Activated CD8-positive, alpha-beta memory T cell treated with anti-CD3 and anti-CD28 coated beads, Interleukin-2, amount 10 ng/mL, durations not matched to agents 7 days and 5 days (primary cell): ENCODE measurements at regions not wholly inside any gene's neighbourhood (a gene's known extent, or its start where the extent isn't known, plus 50 kb on each side); places are given as distances from the start of the nearest gene placed in this dataset.

Experiments
- ATAC-seq: fragments of 150-1000 bp; cut with Tn5 transposase; one replicate; pipeline ENCODE4 v1.10.0; 2021; ENCODE audit warnings: moderate library complexity
- CTCF ChIA-PET: fragments of 350-600 bp; sonication (Branson Sonifier 250); formaldehyde crosslinking; loops from one replicate; lab custom pipeline; 2021; ENCODE audit warnings: antibody characterized with exemption; lab: Charles Lee
- DNase-seq: peaks from one replicate; pipeline ENCODE4 v3.0.0-alpha.2; 2020
- H3K27ac Mint-ChIP-seq: one replicate; pipeline ENCODE4 v1.8.0; 2021; ENCODE audit warnings: mild to moderate bottlenecking, mixed read lengths
- H3K27me3 Mint-ChIP-seq: one replicate; pipeline ENCODE4 v1.8.0; 2021; ENCODE audit warnings: mixed read lengths
- H3K36me3 Mint-ChIP-seq: one replicate; pipeline ENCODE4 v1.8.0; 2021; ENCODE audit warnings: mild to moderate bottlenecking, mixed read lengths
- H3K4me1 Mint-ChIP-seq: one replicate; pipeline ENCODE4 v1.8.0; 2021; ENCODE audit warnings: mixed read lengths
- H3K4me3 Mint-ChIP-seq: one replicate; pipeline ENCODE4 v1.8.0; 2021; ENCODE audit warnings: mild to moderate bottlenecking, moderate library complexity, mixed read lengths
- H3K9me3 Mint-ChIP-seq: one replicate; pipeline ENCODE4 v1.8.0; 2022; ENCODE audit warnings: low read depth, mixed read lengths

- H3K27ac Mint-ChIP-seq, result no peak overlapping the region
- CTCF ChIA-PET, result no interaction called here
Observed at GRCh38 chr9:2916382-2916985, 72.6 kb upstream of the PUM3 start.

GRCh38 chr9:2913026-2913425, 69.1 kb upstream of the PUM3 start:
- H3K27ac Mint-ChIP-seq, result no peak overlapping the region
- H3K36me3 Mint-ChIP-seq, result no peaks in the 10 kb centered on the region
- H3K4me3 Mint-ChIP-seq, result no peak overlapping the region
- CTCF ChIA-PET, result no interaction called here
- H3K9me3 Mint-ChIP-seq, result no peaks in the 10 kb centered on the region
- ATAC-seq (no peak), DNase-seq (no peak)
- H3K4me1 Mint-ChIP-seq, result no peaks in the 10 kb centered on the region
- no peaks in the 10 kb centered on the region for H3K27me3 Mint-ChIP-seq

More at GRCh38 chr9:2916382-2916985, 72.6 kb upstream of the PUM3 start:
- DNase-seq (no peak), ATAC-seq (no peak)
- H3K9me3 Mint-ChIP-seq, result no peaks in the 10 kb centered on the region
- H3K4me3 Mint-ChIP-seq, result no peak overlapping the region
- peaks cover 7% of the 10 kb centered on the region for H3K27me3 Mint-ChIP-seq
- no peaks in the 10 kb centered on the region for H3K4me1 Mint-ChIP-seq
- H3K36me3 Mint-ChIP-seq, result no peaks in the 10 kb centered on the region

GRCh38 chr9:2907411-2907810, 63.5 kb upstream of the PUM3 start:
- Mint-ChIP-seq H3K27me3 (peaks cover 8% of the 10 kb centered on the region), H3K36me3 (no peaks in the 10 kb centered on the region), H3K4me3 (no peak overlapping the region), H3K27ac (no peak overlapping the region), H3K9me3 (no peaks in the 10 kb centered on the region), H3K4me1 (no peaks in the 10 kb centered on the region)
- CTCF ChIA-PET, result no interaction called here
- no peak for ATAC-seq
- DNase-seq, result no peak

- no peak for DNase-seq
- Mint-ChIP-seq H3K36me3 (no peaks in the 10 kb centered on the region), H3K4me3 (no peak overlapping the region), H3K4me1 (no peaks in the 10 kb centered on the region), H3K9me3 (no peaks in the 10 kb centered on the region), H3K27me3 (peaks cover 10% of the 10 kb centered on the region), H3K27ac (no peak overlapping the region)
- CTCF ChIA-PET, result no interaction called here
- ATAC-seq, result no peak
Observed at GRCh38 chr9:2904242-2904930, 60.5 kb upstream of the PUM3 start.
